HL-60 (cell line): ENCODE measurements at regions not wholly inside any gene's neighbourhood (a gene's known extent, or its start where the extent isn't known, plus 50 kb on each side); places are given as distances from the start of the nearest gene placed in this dataset.

ENCODE experiments used
- DNase-seq, 2 experiments: peaks; one replicate each; pipeline ENCODE4 v3.0.0-alpha.2; 2010 to 2020; ENCODE audit warnings: low read depth in 1 of 2, low spot score in 1 of 2
- H3K27ac ChIP-seq: fragments of 250-450 bp; sonication (Bioruptor Pico); replicated peaks from 2 replicates; pipeline ENCODE4 v1.5.1; 2020; ENCODE audit warnings: mild to moderate bottlenecking, moderate library complexity
- H3K27me3 ChIP-seq: fragments of 250-450 bp; sonication (Bioruptor Pico); 2 replicates; pipeline ENCODE4 v1.5.1; 2021; ENCODE audit warnings: mild to moderate bottlenecking, moderate library complexity; ENCODE audit not compliant: insufficient read depth, poor library complexity, severe bottlenecking
- H3K4me3 ChIP-seq: replicated peaks from 2 replicates; pipeline ENCODE4 v1.5.1; 2011; ENCODE audit warnings: mild to moderate bottlenecking, control low read depth, low read length; ENCODE audit not compliant: insufficient read depth
- CTCF ChIP-seq: IDR thresholded peaks from one replicate; pipeline ENCODE4 v1.5.1; 2011; ENCODE audit warnings: low read length, control low read depth, inconsistent platforms; ENCODE audit not compliant: insufficient read depth
- GABPA ChIP-seq: IDR thresholded peaks from 2 replicates; pipeline ENCODE4 v1.6.1; 2012; ENCODE audit warnings: low read depth
- POLR2AphosphoS5 ChIP-seq: IDR thresholded peaks from 2 replicates; pipeline ENCODE4 v1.6.1; 2012; ENCODE audit warnings: low read depth
- REST ChIP-seq: IDR thresholded peaks from 2 replicates; pipeline ENCODE4 v1.6.1; 2012; ENCODE audit warnings: low read depth; ENCODE audit not compliant: insufficient replicate concordance
- SPI1 ChIP-seq: IDR thresholded peaks from 2 replicates; pipeline ENCODE4 v1.6.1; 2012; ENCODE audit warnings: low read depth, mild to moderate bottlenecking, borderline replicate concordance

- H3K27me3 ChIP-seq: no peaks in the 10 kb centered on the region
- DNase-seq: no peak
- no peak for TF ChIP-seq SPI1
- TF ChIP-seq POLR2AphosphoS5: no peak
- no peak for TF ChIP-seq CTCF
- no peak for TF ChIP-seq GABPA
- TF ChIP-seq REST: no peak
- H3K27ac ChIP-seq: no peak overlapping the region
- H3K4me3 ChIP-seq: no peak overlapping the region
Measured at GRCh38 chr1:113197719-113198330, 124.8 kb downstream of the LRIG2 start.

- Histone ChIP-seq H3K4me3 (no peak overlapping the region), H3K27me3 (no peaks in the 10 kb centered on the region), H3K27ac (no peak overlapping the region)
- TF ChIP-seq GABPA (no peak), REST (no peak), CTCF (no peak), SPI1 (no peak), POLR2AphosphoS5 (no peak)
- no peak for DNase-seq
Measured at GRCh38 chr1:113198806-113199205, 125.8 kb downstream of the LRIG2 start.

GRCh38 chr1:113199760-113200455, 126.9 kb downstream of the LRIG2 start:
- no peak for TF ChIP-seq CTCF
- TF ChIP-seq SPI1: no peak
- no peak for TF ChIP-seq POLR2AphosphoS5
- TF ChIP-seq REST: no peak
- TF ChIP-seq GABPA: no peak
- no peaks in the 10 kb centered on the region for H3K27me3 ChIP-seq
- no peak for DNase-seq
- no peak overlapping the region for H3K27ac ChIP-seq
- H3K4me3 ChIP-seq: no peak overlapping the region
